ENCODE measurements at regions not wholly inside any gene's neighbourhood (a gene's known extent, or its start where the extent isn't known, plus 50 kb on each side); places are given as distances from the start of the nearest gene placed in this dataset.
A peak's percentile ranks its signal among the peaks of the same experiment; 100 is the strongest.

GRCh38 chr2:223460209-223460608 is 142.0 kb downstream of the SCG2 start:
- peaks cover 27% of the 10 kb centered on the region for H3K4me1 ChIP-seq
- H3K9me3 ChIP-seq: no peaks in the 10 kb centered on the region
- CTCF ChIA-PET: interaction anchor here (0.7 to 1.6 kb wide), 3 partner anchors 14 to 339 kb away, joined by 3 to 4 read pairs (median 3); no protein-coding TSS in a partner anchor
- no peak for TF ChIP-seq HEYL (CRISPR knock-in tag; IDR thresholded peaks at IDR 0.05)
- no peak for TF ChIP-seq CTCF (IDR thresholded peaks at IDR 0.05)
- no peak for TF ChIP-seq KDM5A (IDR thresholded peaks at IDR 0.05)
- no peak for TF ChIP-seq JUN (IDR thresholded peaks at IDR 0.05)
- no peak for TF ChIP-seq REST (IDR thresholded peaks at IDR 0.05)
- no peak for TF ChIP-seq SREBF2 (IDR thresholded peaks at IDR 0.05)
- no peak for TF ChIP-seq TP53 (CRISPR knock-in tag; IDR thresholded peaks at IDR 0.05)
- TF ChIP-seq NFE2L2 (conservative IDR thresholded peaks at IDR 0.05; ENCODE audit: low read length): no peak
- no peak for TF ChIP-seq HOXB13 (CRISPR knock-in tag; IDR thresholded peaks at IDR 0.05; ENCODE audit: low read depth)
- peak overlapping the region in 1 of 2 experiments; percentile 74; a peak in 2 of 6 replicates for H3K27ac ChIP-seq
- WGBS (ENCODE audit: missing lambda C conversion rate): 67% methylated on average over 1 of the region's 1 CpG
- DNase-seq (ENCODE audit: low read depth in 1 of 2, low spot score in 1 of 2): no peak
- no peak for FAIRE-seq
- POLR2A ChIA-PET: no interaction called here
- peak overlapping the region; percentile 62 for H3K4me2 ChIP-seq
- no peak overlapping the region for H3K4me3 ChIP-seq
- no peak for ATAC-seq

- POLR2A ChIA-PET: no interaction called here
- peak overlapping the region; percentile 62 for H3K4me2 ChIP-seq
- peaks cover 31% of the 10 kb centered on the region for H3K4me1 ChIP-seq
- H3K4me3 ChIP-seq: no peak overlapping the region
- no peak for FAIRE-seq
- peak; percentile 48 to 71; a peak in 3 of 6 replicates for ATAC-seq
- H3K27ac ChIP-seq: peak overlapping the region; percentile 56 to 74; a peak in 5 of 6 replicates
- H3K9me3 ChIP-seq: no peaks in the 10 kb centered on the region
- DNase-seq (ENCODE audit: low read depth in 1 of 2, low spot score in 1 of 2): peak; percentile 3 to 37
- CTCF ChIA-PET: interaction anchor here (0.7 to 1.6 kb wide), 4 partner anchors 14 to 338 kb away, joined by 3 read pairs; no protein-coding TSS in a partner anchor
- no peak for TF ChIP-seq SREBF2 (IDR thresholded peaks at IDR 0.05)
- TF ChIP-seq CEBPB (IDR thresholded peaks at IDR 0.05): peak in 1 of 2 experiments; percentile 71; a peak in 1 of 4 replicates
- no peak for TF ChIP-seq JUN (IDR thresholded peaks at IDR 0.05)
- peak; percentile 77 for TF ChIP-seq FOSL2 (IDR thresholded peaks at IDR 0.05)
- peak; percentile 84 for TF ChIP-seq FOSL2 (CRISPR knock-in tag; IDR thresholded peaks at IDR 0.05)
- no peak for TF ChIP-seq ESRRA (IDR thresholded peaks at IDR 0.05; ENCODE audit: borderline replicate concordance, low read length)
- no peak for TF ChIP-seq USF2 (IDR thresholded peaks at IDR 0.05)
- TF ChIP-seq RCOR1 (IDR thresholded peaks at IDR 0.05; ENCODE audit: low read depth, low read length): no peak
- no peak for TF ChIP-seq PHF8 (IDR thresholded peaks at IDR 0.05; ENCODE audit: borderline replicate concordance, low read depth)
- TF ChIP-seq REST (IDR thresholded peaks at IDR 0.05): no peak
- no peak for TF ChIP-seq MAFK (IDR thresholded peaks at IDR 0.05; ENCODE audit: partially characterized antibody)
- TF ChIP-seq JUNB (IDR thresholded peaks at IDR 0.05): peak; percentile 77
- TF ChIP-seq HMGXB4 (CRISPR knock-in tag; IDR thresholded peaks at IDR 0.05; ENCODE audit: borderline replicate concordance): no peak
- no peak for TF ChIP-seq E2F6 (IDR thresholded peaks at IDR 0.05; ENCODE audit: borderline replicate concordance, low read depth)
- TF ChIP-seq NR3C1 (IDR thresholded peaks at IDR 0.05): no peak
- TF ChIP-seq FOXS1 (CRISPR knock-in tag; IDR thresholded peaks at IDR 0.05): no peak
- TF ChIP-seq RARB (CRISPR knock-in tag; IDR thresholded peaks at IDR 0.05): no peak
- TF ChIP-seq NPAS2 (CRISPR knock-in tag; IDR thresholded peaks at IDR 0.05; ENCODE audit: borderline replicate concordance): no peak
- TF ChIP-seq CHD2 (IDR thresholded peaks at IDR 0.05; ENCODE audit: low read length, partially characterized antibody): no peak
- TF ChIP-seq BHLHE40 (IDR thresholded peaks at IDR 0.05; ENCODE audit: low read depth, low read length): no peak
These were observed 141.4 kb downstream of the SCG2 start for GRCh38 chr2:223460774-223461211.

All from A549 (cell line).